ENCODE measurements at regions not wholly inside any gene's neighbourhood (a gene's known extent, or its start where the extent isn't known, plus 50 kb on each side); places are given as distances from the start of the nearest gene placed in this dataset.

DNA sequence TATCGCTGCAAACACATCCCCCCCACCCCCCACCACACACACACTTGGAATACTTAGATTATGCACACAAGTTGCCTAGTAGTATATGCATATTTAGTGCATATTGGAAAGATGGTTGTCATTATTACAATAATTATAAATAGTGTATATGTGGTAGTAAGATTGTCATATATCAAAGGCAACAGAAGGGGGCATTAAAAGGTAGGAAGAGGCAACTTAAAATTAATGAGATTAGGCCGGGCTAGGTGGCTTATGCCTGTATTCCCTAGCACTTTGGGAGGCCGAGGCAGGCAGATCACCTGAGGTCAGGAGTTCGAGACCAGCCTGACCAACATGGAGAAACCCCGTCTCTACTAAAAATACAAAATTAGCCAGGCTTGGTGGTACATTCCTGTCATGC lies 52.1 kb downstream of the GSC start:
- no peak for DNase-seq

DNA sequence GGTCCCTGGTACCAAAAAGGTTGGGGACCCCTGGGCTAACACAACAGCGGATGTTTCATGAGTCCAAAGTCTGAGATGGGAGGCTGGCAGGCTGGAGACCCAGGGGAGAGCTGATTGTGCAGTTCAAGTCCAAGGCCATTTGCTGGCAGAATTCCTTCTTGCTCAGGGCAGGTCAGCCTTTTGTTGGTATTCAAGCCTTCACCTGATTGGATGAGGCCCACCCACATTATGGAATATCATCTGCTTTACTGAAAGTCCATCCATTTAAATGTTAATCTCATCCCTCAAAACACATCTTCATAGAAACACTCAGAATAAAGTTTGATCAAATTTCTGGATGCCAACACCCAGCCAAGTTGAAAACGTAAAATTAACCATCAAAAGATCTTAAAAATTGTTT lies 52.9 kb downstream of the GSC start:
- DNase-seq = no peak

- DNase-seq = no peak
Measured at GRCh38 chr14:94713115-94713514, 56.8 kb downstream of the GSC start.

GRCh38 chr14:94710731-94711130 lies 59.2 kb downstream of the GSC start:
- DNase-seq = no peak

DNA sequence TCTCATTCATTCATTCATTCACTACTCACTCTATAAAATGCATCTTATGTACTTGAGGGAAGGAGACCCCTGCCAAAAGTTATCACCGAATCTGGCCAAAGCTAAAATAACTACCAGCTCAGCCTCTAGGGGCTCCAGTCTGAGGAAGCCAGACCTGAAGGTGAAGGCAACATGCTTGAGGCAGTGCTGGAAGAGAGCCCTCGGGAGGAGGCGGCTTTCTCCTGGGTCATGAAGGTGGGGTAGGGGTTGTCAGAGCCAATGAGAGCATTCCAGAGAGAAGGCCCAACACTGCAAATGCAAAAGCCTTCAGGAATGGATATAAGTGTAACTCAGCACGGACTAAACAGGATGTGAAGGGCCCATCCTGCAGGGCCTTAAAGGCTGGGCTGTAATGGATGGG lies 62.4 kb downstream of the GSC start:
- no peak for DNase-seq

DNA sequence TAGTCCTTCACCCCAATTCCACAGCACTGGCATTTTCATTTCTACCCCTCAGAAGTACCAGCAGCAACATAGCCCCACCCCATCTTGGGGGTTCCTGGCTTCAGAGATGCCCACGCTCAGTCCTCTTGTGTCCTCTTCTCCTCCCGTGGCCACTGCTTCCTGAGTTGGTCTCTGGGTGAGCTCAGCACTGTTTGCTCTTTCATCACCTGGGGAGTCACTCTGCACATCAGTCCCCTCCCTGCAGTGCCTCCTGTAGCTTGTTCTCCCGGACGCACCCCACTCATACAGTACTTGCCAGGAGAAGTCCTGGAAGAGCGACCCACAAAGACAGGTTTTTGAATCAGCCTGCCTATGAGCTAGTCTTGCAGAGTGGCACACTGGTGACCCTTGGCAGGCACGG lies 63.8 kb downstream of the GSC start:
- DNase-seq = no peak

GRCh38 chr14:94702629-94703028 lies 67.3 kb downstream of the GSC start:
- no peak for DNase-seq

DNA sequence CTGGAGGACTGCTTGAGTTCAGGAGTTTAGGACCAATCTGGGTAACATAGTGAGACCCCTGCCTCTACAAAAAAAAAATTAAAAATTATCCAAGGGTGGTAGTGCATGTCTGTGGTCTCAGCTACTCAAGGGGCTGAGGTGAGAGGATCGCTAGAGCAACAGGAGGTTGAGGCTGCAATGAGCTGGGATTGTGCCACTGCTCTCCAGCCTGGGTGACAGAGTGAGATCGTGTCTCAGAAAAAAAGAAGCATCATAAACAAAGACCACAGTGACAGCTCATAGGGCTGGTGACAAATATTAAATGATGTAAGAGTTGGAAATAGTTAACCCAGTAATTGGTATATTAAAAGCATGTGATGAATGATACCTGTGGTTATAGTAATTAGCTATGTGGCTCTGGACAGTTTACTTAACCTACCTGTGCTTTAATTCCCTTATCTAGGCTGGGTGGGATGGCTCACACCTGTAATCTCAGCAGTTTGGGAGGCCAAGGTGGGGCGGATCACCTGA lies 68.0 kb downstream of the GSC start:
- no peak for DNase-seq

GRCh38 chr14:94700336-94700735 lies 69.6 kb downstream of the GSC start:
- no peak for DNase-seq

DNA sequence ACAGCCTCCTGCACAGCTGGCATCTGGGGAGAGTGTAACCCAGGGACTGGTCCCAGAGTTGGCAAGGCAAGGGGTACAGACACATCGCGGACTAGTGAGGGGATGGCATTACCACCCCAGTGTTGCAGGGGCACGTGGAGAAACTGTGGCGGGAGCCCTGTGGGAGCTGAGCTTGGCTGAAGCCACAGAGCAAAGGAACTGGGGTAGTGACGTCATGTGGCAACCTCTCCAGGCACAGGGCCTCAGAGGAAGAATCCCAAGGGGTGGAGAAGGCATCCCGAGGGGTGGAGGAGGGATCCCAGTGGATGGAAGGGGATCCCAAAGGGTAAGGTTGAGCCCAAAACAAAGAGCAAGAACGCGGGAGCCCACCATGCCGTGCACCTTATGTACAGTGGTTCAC lies 70.1 kb downstream of the GSC start:
- no peak for DNase-seq

- no peak for DNase-seq
Measured at GRCh38 chr14:94697773-94698556, 71.9 kb downstream of the GSC start.

GRCh38 chr14:94696518-94696917 lies 73.4 kb downstream of the GSC start:
- DNase-seq = no peak

DNA sequence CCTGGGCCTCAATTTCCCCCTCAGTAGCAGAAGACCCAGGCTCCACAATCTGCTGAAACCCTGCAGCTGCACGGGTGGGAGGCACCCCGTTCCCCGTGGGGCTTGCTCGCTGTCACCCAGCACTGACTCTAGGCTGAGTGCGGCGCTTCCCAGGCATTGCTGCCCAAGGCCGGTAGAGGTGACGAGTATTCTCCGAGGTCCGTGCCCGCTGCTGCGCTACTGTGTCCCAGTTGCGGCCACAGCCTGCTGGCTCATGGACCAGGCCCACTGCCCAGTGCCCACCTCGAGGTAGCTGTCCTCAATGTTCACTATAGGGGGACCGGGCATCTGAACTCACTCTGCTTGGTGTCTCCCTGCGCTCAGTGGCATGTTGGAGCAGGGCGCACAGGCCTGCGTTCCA lies 74.7 kb downstream of the GSC start:
- DNase-seq = no peak

GRCh38 chr14:94691660-94692034 lies 78.3 kb downstream of the GSC start:
- no peak for DNase-seq

GRCh38 chr14:94690896-94691659 lies 78.8 kb downstream of the GSC start:
- DNase-seq = no peak

- DNase-seq = no peak
Measured at GRCh38 chr14:94690486-94690885, 78.3 kb downstream of the SERPINA3 start.

- DNase-seq = peak; percentile 14
Measured at GRCh38 chr14:94689985-94690400, 77.8 kb downstream of the SERPINA3 start.

GRCh38 chr14:94689218-94689984 lies 77.2 kb downstream of the SERPINA3 start:
- peak; percentile 69 for DNase-seq

DNA sequence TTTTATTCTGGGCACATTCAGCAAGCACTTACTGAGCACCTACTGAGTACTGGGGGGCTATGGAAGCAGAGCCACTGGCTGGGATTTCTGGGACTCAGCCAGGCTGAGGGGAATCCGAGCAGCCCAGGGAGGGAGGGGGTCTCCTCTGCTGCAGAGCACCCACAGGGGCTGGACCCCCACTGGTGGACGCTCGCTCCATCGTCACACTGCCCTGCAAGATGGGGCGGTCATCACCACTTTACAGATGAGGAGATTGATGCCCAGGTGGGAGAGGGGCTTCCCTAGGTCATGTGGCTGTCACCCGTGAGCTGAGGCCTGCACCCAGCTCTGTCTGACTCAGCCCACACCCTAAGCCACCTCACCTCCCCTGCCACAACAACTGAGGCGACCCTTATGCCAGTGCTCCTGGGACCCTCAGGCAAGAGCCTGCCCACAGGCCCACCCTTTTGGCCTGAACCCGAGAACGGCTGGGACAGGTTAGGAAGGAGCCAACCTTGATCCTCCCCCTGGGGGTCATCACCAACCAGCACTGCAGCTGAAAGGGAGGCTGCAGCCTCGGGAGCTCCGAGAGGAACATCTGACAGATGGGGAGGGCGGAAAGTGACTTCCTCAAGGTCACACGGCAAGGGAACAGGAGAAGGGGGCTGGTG lies 74.4 kb downstream of the SERPINA3 start:
- no peak for DNase-seq

GRCh38 chr14:94685681-94686485 lies 73.7 kb downstream of the SERPINA3 start:
- no peak for DNase-seq

DNA sequence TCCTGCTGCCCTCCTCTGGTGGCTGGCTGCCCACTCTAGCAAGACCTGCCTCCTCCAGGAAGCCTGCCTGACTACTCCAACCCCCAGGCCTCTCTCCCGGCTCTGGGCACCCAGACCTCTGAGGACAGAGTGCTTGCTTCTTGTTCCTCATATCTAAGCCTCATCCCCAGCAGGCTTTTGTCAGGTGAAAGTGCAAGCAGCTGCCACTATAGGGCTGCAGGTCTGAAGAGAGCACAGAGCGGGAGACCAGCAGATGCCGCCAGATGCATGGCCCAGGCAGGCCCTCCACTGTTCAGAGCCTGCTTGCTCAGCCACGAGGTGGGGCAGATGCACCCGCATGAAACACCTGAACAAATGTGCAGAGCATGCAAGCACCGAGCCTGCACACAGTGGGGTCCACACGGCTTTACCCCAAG lies 73.0 kb downstream of the SERPINA3 start:
- DNase-seq = no peak

- no peak for DNase-seq
Measured at GRCh38 chr14:94682736-94683135, 70.5 kb downstream of the SERPINA3 start.

All from dermis blood vessel endothelial cell (primary cell).